ENCODE measurements at regions not wholly inside any gene's neighbourhood (a gene's known extent, or its start where the extent isn't known, plus 50 kb on each side); places are given as distances from the start of the nearest gene placed in this dataset.
"Not testable (repeated sequence)": the region's sequence is repeated elsewhere in the genome, so short reads cannot be mapped to it uniquely, and the experiment has no call there.

- DNase-seq (no peak), FAIRE-seq (no peak)
- H3K36me3 ChIP-seq (ENCODE audit: control insufficient read depth in 2 of 3, insufficient read depth in 3 of 3, low read length in 3 of 3): no peaks in the 10 kb centered on the region
- H3K4me1 ChIP-seq (ENCODE audit: control insufficient read depth in 2 of 3, insufficient read depth in 2 of 3, low read depth in 1 of 3, low read length in 3 of 3): no peaks in the 10 kb centered on the region
- H3K9me3 ChIP-seq (ENCODE audit: control insufficient read depth in 2 of 3, insufficient read depth in 1 of 3, low read length in 3 of 3): no peaks in the 10 kb centered on the region
- H3K27me3 ChIP-seq (ENCODE audit: control insufficient read depth, insufficient read depth, low read length): no peaks in the 10 kb centered on the region
- H3K9ac ChIP-seq (ENCODE audit: low read length in 3 of 3): no peak overlapping the region
- TF ChIP-seq CTCF (IDR thresholded peaks at IDR 0.05; ENCODE audit: borderline replicate concordance, extremely low read depth, insufficient read depth): no peak
- no peak overlapping the region for H3K4me3 ChIP-seq (ENCODE audit: low read length in 3 of 3)
- intact Hi-C loops (cut with DNase I): no loop called here
- H3K27ac ChIP-seq (ENCODE audit: low read depth in 2 of 2, low read length in 2 of 2): no peak overlapping the region
Measured at GRCh38 chr18:38494065-38494464, 928.5 kb upstream of the CELF4 start.

GRCh38 chr18:38491195-38491594 is 925.6 kb upstream of the CELF4 start:
- FAIRE-seq: no peak
- intact Hi-C loops (cut with DNase I): no loop called here

GRCh38 chr18:38489721-38490120 is 924.1 kb upstream of the CELF4 start:
- H3K4me3 ChIP-seq (ENCODE audit: low read length in 3 of 3); H3K36me3 ChIP-seq (ENCODE audit: control insufficient read depth in 2 of 3, insufficient read depth in 3 of 3, low read length in 3 of 3); H3K27ac ChIP-seq (ENCODE audit: low read depth in 2 of 2, low read length in 2 of 2); H3K9me3 ChIP-seq (ENCODE audit: control insufficient read depth in 2 of 3, insufficient read depth in 1 of 3, low read length in 3 of 3); DNase-seq; H3K9ac ChIP-seq (ENCODE audit: low read length in 3 of 3); FAIRE-seq; H3K4me1 ChIP-seq (ENCODE audit: control insufficient read depth in 2 of 3, insufficient read depth in 2 of 3, low read depth in 1 of 3, low read length in 3 of 3); H3K27me3 ChIP-seq (ENCODE audit: control insufficient read depth, insufficient read depth, low read length); intact Hi-C loops (cut with DNase I): not testable (repeated sequence)

More at GRCh38 chr18:38491195-38491594, 925.6 kb upstream of the CELF4 start:
- Histone ChIP-seq H3K4me1 (ENCODE audit: control insufficient read depth in 2 of 3, insufficient read depth in 2 of 3, low read depth in 1 of 3, low read length in 3 of 3) (no peaks in the 10 kb centered on the region), H3K27me3 (ENCODE audit: control insufficient read depth, insufficient read depth, low read length) (no peaks in the 10 kb centered on the region), H3K36me3 (ENCODE audit: control insufficient read depth in 2 of 3, insufficient read depth in 3 of 3, low read length in 3 of 3) (no peaks in the 10 kb centered on the region), H3K27ac (ENCODE audit: low read depth in 2 of 2, low read length in 2 of 2) (no peak overlapping the region), H3K4me3 (ENCODE audit: low read length in 3 of 3) (no peak overlapping the region), H3K9me3 (ENCODE audit: control insufficient read depth in 2 of 3, insufficient read depth in 1 of 3, low read length in 3 of 3) (no peaks in the 10 kb centered on the region), H3K9ac (ENCODE audit: low read length in 3 of 3) (no peak overlapping the region)
- no peak for TF ChIP-seq CTCF (IDR thresholded peaks at IDR 0.05; ENCODE audit: borderline replicate concordance, extremely low read depth, insufficient read depth)
- DNase-seq: no peak

- no peak for FAIRE-seq
- H3K27ac ChIP-seq (ENCODE audit: low read depth in 2 of 2, low read length in 2 of 2): no peak overlapping the region
- intact Hi-C loops (cut with DNase I): no loop called here
- H3K4me1 ChIP-seq (ENCODE audit: control insufficient read depth in 2 of 3, insufficient read depth in 2 of 3, low read depth in 1 of 3, low read length in 3 of 3): no peaks in the 10 kb centered on the region
- no peaks in the 10 kb centered on the region for H3K36me3 ChIP-seq (ENCODE audit: control insufficient read depth in 2 of 3, insufficient read depth in 3 of 3, low read length in 3 of 3)
- TF ChIP-seq CTCF (IDR thresholded peaks at IDR 0.05; ENCODE audit: borderline replicate concordance, extremely low read depth, insufficient read depth): no peak
- DNase-seq: no peak
- H3K9ac ChIP-seq (ENCODE audit: low read length in 3 of 3): no peak overlapping the region
- H3K27me3 ChIP-seq (ENCODE audit: control insufficient read depth, insufficient read depth, low read length): no peaks in the 10 kb centered on the region
- no peak overlapping the region for H3K4me3 ChIP-seq (ENCODE audit: low read length in 3 of 3)
- no peaks in the 10 kb centered on the region for H3K9me3 ChIP-seq (ENCODE audit: control insufficient read depth in 2 of 3, insufficient read depth in 1 of 3, low read length in 3 of 3)
Measured at GRCh38 chr18:38487521-38487920, 921.9 kb upstream of the CELF4 start.
